ENCODE measurements at regions not wholly inside any gene's neighbourhood (a gene's known extent, or its start where the extent isn't known, plus 50 kb on each side); places are given as distances from the start of the nearest gene placed in this dataset.

GRCh38 chr16:13378151-13378550, 476.8 kb downstream of the SHISA9 start:
- no peaks in the 10 kb centered on the region for H3K4me1 ChIP-seq (ENCODE audit: control insufficient read depth, extremely low read depth, insufficient read depth, low read length)
- H2AFZ ChIP-seq (ENCODE audit: low read depth, low read length) = no peak overlapping the region
- H3K9me3 ChIP-seq (replicated peaks; ENCODE audit: control insufficient read depth, insufficient read depth, low read length) = peaks cover 7% of the 10 kb centered on the region
- H4K20me1 ChIP-seq (replicated peaks; ENCODE audit: control insufficient read depth, extremely low read depth, insufficient read depth, low read length) = no peaks in the 10 kb centered on the region
- intact Hi-C loops (cut with micrococcal nuclease) = no loop called here
- no TSS peak for BruUV-seq (replicated peaks)
- no peak for TF ChIP-seq JUN (IDR thresholded peaks at IDR 0.05; ENCODE audit: borderline replicate concordance, insufficient read depth, insufficient read length, low read depth)
- no peak for TF ChIP-seq POLR2A (IDR thresholded peaks at IDR 0.05; ENCODE audit: low read depth, low read length)
- TF ChIP-seq CTCF (IDR thresholded peaks at IDR 0.05; ENCODE audit: extremely low read depth in 1 of 2, insufficient read depth in 1 of 2, low read depth in 1 of 2, low read length in 2 of 2) = no peak
- no peak for TF ChIP-seq GATA2 (IDR thresholded peaks at IDR 0.05; ENCODE audit: insufficient read depth, insufficient read length, low read depth, low read length)
- no peak for TF ChIP-seq MAX (IDR thresholded peaks at IDR 0.05; ENCODE audit: insufficient read depth, insufficient read length)
- TF ChIP-seq EZH2 (IDR thresholded peaks at IDR 0.05; ENCODE audit: borderline replicate concordance, low read depth, low read length, severe bottlenecking) = no peak
- TF ChIP-seq POLR2AphosphoS5 (IDR thresholded peaks at IDR 0.05; ENCODE audit: insufficient read depth, low read depth, low read length) = no peak
- TF ChIP-seq FOS (IDR thresholded peaks at IDR 0.05; ENCODE audit: borderline replicate concordance, insufficient read depth, low read length) = no peak
- TF ChIP-seq MYC (IDR thresholded peaks at IDR 0.05; ENCODE audit: low read depth, low read length) = no peak
- no peaks in the 10 kb centered on the region for H3K79me2 ChIP-seq (ENCODE audit: control insufficient read depth, insufficient read depth, low read length)
- dilution Hi-C loops (cut with MboI; ENCODE audit: extremely low pct_ligation_motif_present, low sequenced_read_pairs) = no loop called here
- no peaks in the 10 kb centered on the region for H3K36me3 ChIP-seq (ENCODE audit: control insufficient read depth in 2 of 2, extremely low read depth in 1 of 2, insufficient read depth in 2 of 2, low read length in 2 of 2)
- no peak overlapping the region for H3K27ac ChIP-seq (ENCODE audit: insufficient read depth, low read depth, low read length)
- FAIRE-seq (no peak), DNase-seq (ENCODE audit: low read depth, low spot score) (no peak)
- H3K9ac ChIP-seq (replicated peaks; ENCODE audit: extremely low read depth, insufficient read depth, low read length) = no peak overlapping the region
- ChIA-PET POLR2A (no interaction called here), CTCF (no interaction called here)
- no peak overlapping the region for H3K4me3 ChIP-seq (replicated peaks in 1 of 3; ENCODE audit: insufficient read depth in 1 of 3, low read depth in 1 of 3, low read length in 3 of 3)
- H3K4me2 ChIP-seq (ENCODE audit: insufficient read depth, low read length) = no peak overlapping the region
- H3K9me1 ChIP-seq (replicated peaks; ENCODE audit: control insufficient read depth, extremely low read depth, insufficient read depth, low read length) = no peaks in the 10 kb centered on the region
- no peaks in the 10 kb centered on the region for H3K27me3 ChIP-seq (ENCODE audit: control insufficient read depth in 2 of 2, insufficient read depth in 2 of 2, low read length in 2 of 2)

Measured in endothelial cell of umbilical vein (primary cell).